ELF-1 (cell line): ENCODE measurements at regions not wholly inside any gene's neighbourhood (a gene's known extent, or its start where the extent isn't known, plus 50 kb on each side); places are given as distances from the start of the nearest gene placed in this dataset.
"Not testable (repeated sequence)": the region's sequence is repeated elsewhere in the genome, so short reads cannot be mapped to it uniquely, and the experiment has no call there.

ENCODE experiments used
- DNase-seq: peaks from one replicate; pipeline ENCODE4 v3.0.0-alpha.2; 2016; ENCODE audit warnings: low read depth, low spot score

GRCh38 chr15:72866866-72867616 lies 83.5 kb upstream of the ADPGK start:
- DNase-seq: no peak

GRCh38 chr15:72866182-72866581 lies 82.6 kb upstream of the ADPGK start:
- no peak for DNase-seq

DNA sequence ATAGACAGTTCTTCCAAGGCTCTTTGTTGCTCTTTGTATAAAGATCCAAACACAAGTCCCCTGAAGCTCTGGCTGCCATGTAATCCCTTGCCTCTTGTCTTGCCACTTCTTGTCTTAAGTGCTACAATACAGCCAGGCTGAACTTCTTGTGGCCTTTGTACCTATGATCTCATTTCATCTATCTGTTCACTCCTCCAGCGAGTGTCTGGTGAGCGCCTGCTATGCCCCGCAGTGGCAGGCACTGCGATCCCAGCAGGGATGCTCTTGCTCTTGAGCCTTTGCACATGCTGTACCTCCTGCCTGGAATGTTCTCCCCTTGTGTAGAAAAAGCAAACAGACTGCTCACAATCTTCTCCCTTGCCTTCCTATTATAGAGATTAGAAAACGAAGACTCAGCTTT lies 81.9 kb upstream of the ADPGK start:
- DNase-seq: no peak

DNA sequence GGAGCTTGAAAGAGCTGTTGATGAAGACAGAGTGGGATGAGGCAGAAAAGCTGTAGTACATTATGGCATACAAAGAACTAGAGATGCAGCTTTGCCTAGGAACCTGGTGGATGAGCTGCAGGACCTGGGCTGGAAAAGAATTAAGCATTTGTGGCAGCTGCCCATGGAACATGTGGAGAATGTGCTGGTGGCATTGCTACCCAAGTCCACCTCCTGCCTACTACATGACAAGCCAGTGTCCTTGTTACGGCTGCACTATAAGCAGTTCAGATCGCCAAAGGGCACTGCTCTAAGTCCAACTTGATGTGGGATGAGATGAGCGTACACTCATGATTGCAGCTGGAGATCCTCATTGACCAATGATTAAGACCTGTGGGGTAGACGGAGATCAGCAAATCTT lies 81.1 kb upstream of the ADPGK start:
- DNase-seq: no peak

DNA sequence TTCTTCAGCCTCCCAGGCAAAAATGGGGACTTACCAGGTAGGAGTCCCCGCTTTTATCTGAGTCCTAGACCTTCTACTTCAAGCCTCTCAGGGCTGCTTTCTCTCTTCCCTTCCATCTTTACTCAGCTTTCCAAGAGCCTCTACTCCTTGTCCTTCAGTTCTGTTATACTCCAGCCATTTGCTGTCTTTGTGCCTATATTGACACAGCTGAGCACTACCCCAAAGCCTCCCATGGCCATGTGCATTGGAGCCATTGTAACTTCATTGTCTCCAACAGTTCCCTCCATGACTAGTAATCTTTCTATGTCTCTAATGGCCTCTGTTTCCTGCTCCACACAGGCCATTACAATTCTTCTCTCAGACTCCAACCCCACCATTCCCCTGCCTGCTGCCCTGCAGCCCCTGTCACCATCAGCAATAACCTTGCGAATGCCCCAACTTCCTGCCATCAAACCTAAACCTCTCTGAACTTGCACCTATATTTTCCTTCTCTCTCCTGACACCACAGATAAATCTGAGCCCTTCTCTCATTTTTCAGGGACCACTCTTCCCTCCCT lies 77.9 kb upstream of the ADPGK start:
- no peak for DNase-seq

DNA sequence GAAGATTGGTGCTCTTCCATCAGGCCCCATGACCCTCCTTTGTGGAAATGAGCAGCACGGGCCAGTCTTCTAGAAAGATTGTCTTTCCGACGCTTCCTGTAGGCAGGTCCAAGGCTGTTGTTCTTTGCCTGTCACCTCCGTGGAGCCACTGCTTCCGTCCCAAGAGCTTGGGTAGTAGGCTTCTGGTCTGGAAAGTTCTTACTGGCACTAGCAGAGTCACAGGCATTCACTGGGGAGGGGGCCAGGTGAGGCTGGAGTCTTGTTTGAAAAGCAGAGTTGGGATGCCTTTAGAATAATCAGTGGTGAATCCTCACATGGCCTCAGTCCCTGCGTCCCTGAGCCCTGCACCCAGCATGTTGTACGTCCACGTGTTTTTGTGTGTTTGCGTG lies 76.2 kb upstream of the ADPGK start:
- DNase-seq: no peak

GRCh38 chr15:72859017-72859756 lies 75.6 kb upstream of the ADPGK start:
- DNase-seq: no peak

- no peak for DNase-seq
These were observed 74.6 kb upstream of the ADPGK start for GRCh38 chr15:72858205-72858604.

GRCh38 chr15:72857331-72858063 lies 73.9 kb upstream of the ADPGK start:
- no peak for DNase-seq

GRCh38 chr15:72856549-72857040 lies 73.0 kb upstream of the ADPGK start:
- no peak for DNase-seq

GRCh38 chr15:72855791-72856190 lies 72.2 kb upstream of the ADPGK start:
- no peak for DNase-seq

- DNase-seq: no peak
These were observed 68.7 kb upstream of the ADPGK start for GRCh38 chr15:72852273-72852672.

DNA sequence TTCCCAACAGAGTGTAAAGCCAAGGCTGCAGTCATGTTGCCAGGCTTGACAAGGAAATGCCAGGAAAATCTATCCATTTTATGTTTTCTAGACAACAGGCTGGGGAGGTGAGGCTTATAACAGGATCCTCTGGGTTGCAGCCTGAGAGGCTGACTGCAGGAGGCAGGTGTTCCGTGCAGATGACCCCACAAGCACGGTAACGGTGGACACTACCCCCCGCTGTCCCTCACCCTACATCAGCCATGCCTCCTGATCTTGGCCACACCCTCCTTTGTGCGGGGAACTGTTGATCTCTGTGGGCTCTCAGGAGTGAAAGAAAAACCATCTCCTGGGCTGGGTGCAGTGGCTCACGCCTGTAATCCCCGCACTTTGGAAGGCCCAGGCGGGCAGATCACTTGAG lies 68.0 kb upstream of the ADPGK start:
- DNase-seq: no peak

GRCh38 chr15:72850833-72851232 lies 67.3 kb upstream of the ADPGK start:
- DNase-seq: no peak

DNA sequence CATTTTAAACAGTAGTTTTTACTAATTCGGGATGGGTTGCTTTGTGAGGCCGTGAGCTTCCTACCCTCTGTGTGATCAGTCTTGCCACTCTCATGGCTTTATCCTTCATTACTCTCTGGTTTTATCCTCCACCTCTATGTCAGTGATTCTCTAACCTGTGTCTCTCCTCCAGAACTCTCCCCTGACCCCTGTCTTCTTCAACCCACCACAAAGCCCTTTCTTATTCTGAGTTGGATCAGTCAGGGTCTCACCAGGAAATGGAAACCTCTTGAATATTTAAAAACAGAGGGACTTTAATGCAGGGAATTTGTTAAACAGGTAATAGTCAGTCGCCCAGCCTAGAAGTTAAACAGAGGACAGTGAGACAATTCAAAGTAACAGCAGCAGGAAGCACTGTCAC lies 64.2 kb upstream of the ADPGK start:
- no peak for DNase-seq

DNA sequence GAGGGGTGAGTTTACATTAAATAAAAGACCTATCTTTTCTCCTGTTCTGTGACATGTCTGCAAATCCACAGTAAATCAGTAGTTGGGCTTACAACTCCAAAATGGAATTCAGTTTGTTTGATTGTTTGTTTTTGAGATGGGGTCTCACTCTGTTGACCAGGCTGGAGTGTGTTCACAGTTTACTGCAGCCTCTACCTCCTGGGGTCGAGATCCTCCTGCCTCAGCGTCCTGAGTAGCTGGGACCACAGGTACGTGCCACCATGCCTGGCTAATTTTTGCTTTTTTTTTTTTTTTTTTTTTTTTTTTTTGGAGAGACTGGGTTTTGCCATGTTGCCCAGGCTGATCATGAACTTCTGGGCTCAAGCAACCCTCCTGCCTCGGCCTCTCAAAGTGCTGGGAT lies 63.5 kb upstream of the ADPGK start:
- no peak for DNase-seq

DNA sequence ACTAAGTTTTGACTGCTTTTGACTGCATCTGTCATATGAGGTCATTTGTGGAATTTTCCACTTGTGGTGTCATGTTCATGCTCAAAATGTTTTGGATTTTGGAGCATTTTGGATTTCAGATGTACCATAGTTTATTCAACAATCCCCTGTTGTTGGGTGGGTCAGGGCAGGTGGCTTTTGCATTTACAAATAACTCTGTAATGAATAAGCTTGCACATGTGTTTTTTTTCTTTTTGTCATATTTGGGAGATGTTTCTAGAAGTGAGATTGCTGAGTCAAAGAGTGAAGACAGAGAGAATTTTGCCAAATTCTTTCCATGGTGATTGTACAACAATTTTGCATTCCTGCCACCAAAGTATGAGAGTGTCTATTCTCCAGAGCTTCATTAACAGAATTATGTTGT lies 62.4 kb upstream of the ADPGK start:
- no peak for DNase-seq

- DNase-seq: no peak
These were observed 60.5 kb upstream of the ADPGK start for GRCh38 chr15:72844067-72844466.

- DNase-seq: not testable (repeated sequence)
These were observed 59.8 kb upstream of the ADPGK start for GRCh38 chr15:72843340-72843739.

- no peak for DNase-seq
These were observed 56.6 kb upstream of the ADPGK start for GRCh38 chr15:72840114-72840513.

DNA sequence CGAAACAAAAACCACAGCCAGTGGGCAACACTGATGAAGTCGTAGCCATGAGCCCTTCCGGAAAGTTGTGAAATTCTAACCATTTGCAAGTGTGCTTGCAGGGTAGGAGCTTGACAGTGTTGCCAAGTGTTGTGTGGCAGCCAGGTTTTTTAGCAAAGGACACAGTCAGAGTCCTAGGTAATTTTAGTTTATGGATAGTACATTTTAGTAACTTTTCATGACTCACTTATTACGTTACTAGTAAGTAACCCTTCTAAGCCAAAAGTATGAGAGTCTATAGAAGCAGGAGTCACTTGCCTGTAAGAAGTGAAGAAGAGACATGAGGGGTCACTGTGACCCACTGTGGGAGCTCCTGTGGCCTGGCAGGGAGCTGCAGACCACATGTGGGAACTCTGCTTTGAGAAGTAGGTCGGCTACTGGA lies 54.8 kb upstream of the ADPGK start:
- no peak for DNase-seq

DNA sequence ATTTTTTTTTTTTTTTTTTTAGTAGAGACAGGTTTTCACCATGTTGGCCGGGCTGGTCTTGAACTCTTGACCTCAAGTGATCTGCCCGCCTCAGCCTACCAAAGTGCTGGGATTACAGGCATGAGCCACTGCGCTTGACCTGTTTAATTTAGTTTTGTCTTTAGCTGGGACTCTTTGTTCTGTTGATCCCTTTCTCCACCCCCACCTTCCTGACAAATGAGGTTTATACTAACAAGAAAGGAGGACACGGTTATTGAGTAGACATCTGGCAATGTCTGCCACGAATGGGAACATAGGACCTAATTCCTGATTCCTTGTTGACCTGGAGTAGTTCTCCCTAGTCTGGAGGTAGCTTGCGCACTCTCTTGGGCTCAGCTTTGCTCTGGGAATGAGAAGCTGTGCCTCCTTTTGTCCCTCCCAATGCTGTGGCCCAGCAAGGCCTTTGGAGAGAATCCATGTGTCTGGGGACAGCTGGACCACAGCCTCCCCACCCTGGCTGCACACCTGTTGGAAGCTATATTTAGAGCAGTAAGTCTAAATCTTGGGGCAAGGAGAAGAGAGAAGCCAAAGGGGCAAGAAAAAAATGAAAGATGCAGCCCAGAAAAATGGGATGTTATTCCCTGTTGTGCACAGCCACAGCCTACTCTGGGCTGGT lies 53.2 kb upstream of the ADPGK start:
- DNase-seq: no peak
